GM12878 (cell line): ENCODE measurements at regions not wholly inside any gene's neighbourhood (a gene's known extent, or its start where the extent isn't known, plus 50 kb on each side); places are given as distances from the start of the nearest gene placed in this dataset.

Experiments
- BRCA1 ChIP-seq: IDR thresholded peaks from 2 replicates; pipeline ENCODE4 v1.6.1; 2011; ENCODE audit warnings: low read depth, low read length, improper control_type of control experiment
- CHD1 ChIP-seq: IDR thresholded peaks from 2 replicates; pipeline ENCODE4 v1.6.1; 2012; ENCODE audit warnings: low read depth, low read length, improper control_type of control experiment
- CTCF ChIP-seq, 3 experiments: IDR thresholded peaks in 2 of 3; conservative IDR thresholded peaks in 1 of 3; 2 replicates each; pipeline ENCODE4 v1.5.1; 2011; ENCODE audit warnings: low read depth in 3 of 3, low read length in 3 of 3, mild to moderate bottlenecking in 3 of 3, control low read depth in 2 of 3, moderate library complexity in 2 of 3, inconsistent platforms in 1 of 3, mixed read lengths in 1 of 3; ENCODE audit not compliant: control insufficient read depth in 2 of 3, insufficient read depth in 1 of 3; ENCODE audit errors: extremely low read depth in 1 of 3
- EGR1 ChIP-seq, 2 experiments: IDR thresholded peaks; 1 replicate in 1 of 2; 2 replicates in 1 of 2; pipeline ENCODE4 v1.6.1; 2011 to 2012; ENCODE audit warnings: low read depth in 2 of 2, low read length in 2 of 2, borderline replicate concordance in 1 of 2, mild to moderate bottlenecking in 1 of 2, moderate library complexity in 1 of 2
- ELK1 ChIP-seq: IDR thresholded peaks from 2 replicates; pipeline ENCODE4 v1.6.1; 2012; ENCODE audit warnings: low read depth, low read length, improper control_type of control experiment
- EZH2 ChIP-seq: IDR thresholded peaks from 2 replicates; pipeline ENCODE4 v1.6.1; 2012; ENCODE audit warnings: low read depth, mild to moderate bottlenecking, control low read depth, inconsistent platforms, low read length, borderline replicate concordance; ENCODE audit not compliant: control insufficient read depth
- FOXM1 ChIP-seq: IDR thresholded peaks from 2 replicates; pipeline ENCODE4 v1.6.1; 2012; ENCODE audit warnings: low read depth, mild to moderate bottlenecking, inconsistent platforms, low read length, moderate library complexity
- POLR2A ChIP-seq: IDR thresholded peaks from 2 replicates; pipeline ENCODE4 v1.6.1; 2011; ENCODE audit warnings: low read depth, mild to moderate bottlenecking, low read length
- RFX5 ChIP-seq: IDR thresholded peaks from 2 replicates; pipeline ENCODE4 v1.6.1; 2011; ENCODE audit warnings: low read depth, low read length, improper control_type of control experiment
- SIN3A ChIP-seq: IDR thresholded peaks from 2 replicates; pipeline ENCODE4 v1.6.1; 2012; ENCODE audit warnings: low read depth, low read length, improper control_type of control experiment
- TAF1 ChIP-seq: IDR thresholded peaks from 2 replicates; pipeline ENCODE4 v1.6.1; 2011; ENCODE audit warnings: mild to moderate bottlenecking, low read depth, low read length, borderline replicate concordance
- TCF3 ChIP-seq: IDR thresholded peaks from 2 replicates; pipeline ENCODE4 v1.6.1; 2012; ENCODE audit warnings: low read depth, mild to moderate bottlenecking, low read length, borderline replicate concordance; ENCODE audit not compliant: insufficient read depth
- ZNF207 ChIP-seq: fragments of 450-650 bp; IDR thresholded peaks from 2 replicates; pipeline ENCODE4 v1.6.1; 2014; ENCODE audit warnings: antibody characterized with exemption, mild to moderate bottlenecking, borderline replicate concordance
- ZNF592 ChIP-seq: fragments of 450-650 bp; IDR thresholded peaks from 2 replicates; pipeline ENCODE4 v1.6.1; 2017; ENCODE audit warnings: mild to moderate bottlenecking, moderate library complexity

- TF ChIP-seq EZH2, result no peak
- TF ChIP-seq SIN3A, result no peak
- TF ChIP-seq POLR2A, result no peak
- no peak for TF ChIP-seq CTCF (IDR thresholded peaks at IDR 0.05 in 2 of 3, conservative IDR thresholded peaks at IDR 0.05 in 1 of 3; ENCODE audit: control insufficient read depth in 2 of 3, extremely low read depth in 1 of 3, insufficient read depth in 1 of 3, low read depth in 3 of 3, low read length in 3 of 3)
- no peak for TF ChIP-seq CHD1
- TF ChIP-seq FOXM1, result no peak
- TF ChIP-seq ZNF207, result no peak
- TF ChIP-seq BRCA1, result no peak
- no peak for TF ChIP-seq TCF3
- no peak for TF ChIP-seq EGR1 (IDR thresholded peaks at IDR 0.05; ENCODE audit: borderline replicate concordance in 1 of 2, low read depth in 2 of 2, low read length in 2 of 2)
- no peak for TF ChIP-seq RFX5
- no peak for TF ChIP-seq ELK1
- no peak for TF ChIP-seq ZNF592
- no peak for TF ChIP-seq TAF1
Observed at GRCh38 chr2:48253301-48253700, 61.2 kb upstream of the FOXN2 start.
